Testis (tissue), 2 donors: ENCODE measurements at regions not wholly inside any gene's neighbourhood (a gene's known extent, or its start where the extent isn't known, plus 50 kb on each side); places are given as distances from the start of the nearest gene placed in this dataset.

Experiments used
- CTCF ChIP-seq, 3 experiments: fragments of 450-650 bp in 2 of 3; fragments of 200-600 bp in 1 of 3; sonication (generic) in 1 of 3; IDR thresholded peaks; one replicate each; pipeline ENCODE4 v1.5.1; 2016 to 2019; ENCODE audit warnings: antibody characterized with exemption in 3 of 3, mild to moderate bottlenecking in 2 of 3, moderate library complexity in 1 of 3
- POLR2A ChIP-seq: fragments of 450-650 bp; IDR thresholded peaks from one replicate; pipeline ENCODE4 v1.6.1; 2017; ENCODE audit warnings: antibody characterized with exemption, mild to moderate bottlenecking, moderate library complexity

DNA sequence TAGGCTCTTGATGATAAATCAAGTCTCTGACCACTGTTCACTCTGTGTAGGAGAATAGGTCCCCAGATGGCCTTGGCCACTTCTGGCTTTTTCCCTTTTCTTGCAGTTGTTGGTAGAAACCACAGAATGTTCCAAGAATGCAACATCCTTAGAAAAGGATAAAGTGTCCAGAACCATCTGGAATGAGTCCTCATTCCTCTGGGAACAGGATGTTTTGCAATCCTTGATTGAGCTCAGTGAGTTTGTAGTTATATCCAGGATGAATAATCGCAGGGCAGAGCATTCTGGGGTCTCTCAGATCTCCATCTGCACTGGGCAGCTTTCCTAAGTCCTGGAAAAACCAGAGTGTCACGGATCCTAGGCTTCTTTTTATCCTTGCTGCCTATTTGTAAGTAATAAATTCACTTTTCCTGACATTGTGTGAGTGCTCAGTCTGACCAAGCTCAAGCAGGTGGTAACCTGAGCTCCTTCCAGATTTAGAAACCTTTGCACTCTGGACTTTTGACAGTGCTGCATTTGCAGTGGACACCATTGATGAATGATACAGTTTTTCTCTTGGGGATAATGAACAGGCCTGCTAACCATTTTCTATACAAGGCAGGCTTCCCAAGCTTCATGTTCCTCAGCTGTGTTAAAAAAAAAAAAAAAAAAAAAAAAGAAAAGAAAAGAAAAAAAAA is 1028.6 kb downstream of the OTOL1 start:
- TF ChIP-seq CTCF (IDR thresholded peaks at IDR 0.05) (no peak), POLR2A (no peak)
